COR-L47 (cell line): ENCODE measurements at regions not wholly inside any gene's neighbourhood (a gene's known extent, or its start where the extent isn't known, plus 50 kb on each side); places are given as distances from the start of the nearest gene placed in this dataset.
"Not testable (repeated sequence)": the region's sequence is repeated elsewhere in the genome, so short reads cannot be mapped to it uniquely, and the experiment has no call there.

ENCODE experiments used
- DNase-seq: peaks from one replicate; lab custom pipeline; 2025; lab: John Stamatoyannopoulos, UW

- no peak for DNase-seq
Measured at GRCh38 chr18:76643199-76643598, 148.2 kb upstream of the ZNF516 start.

- no peak for DNase-seq
Measured at GRCh38 chr18:76640438-76640837, 145.4 kb upstream of the ZNF516 start.

DNA sequence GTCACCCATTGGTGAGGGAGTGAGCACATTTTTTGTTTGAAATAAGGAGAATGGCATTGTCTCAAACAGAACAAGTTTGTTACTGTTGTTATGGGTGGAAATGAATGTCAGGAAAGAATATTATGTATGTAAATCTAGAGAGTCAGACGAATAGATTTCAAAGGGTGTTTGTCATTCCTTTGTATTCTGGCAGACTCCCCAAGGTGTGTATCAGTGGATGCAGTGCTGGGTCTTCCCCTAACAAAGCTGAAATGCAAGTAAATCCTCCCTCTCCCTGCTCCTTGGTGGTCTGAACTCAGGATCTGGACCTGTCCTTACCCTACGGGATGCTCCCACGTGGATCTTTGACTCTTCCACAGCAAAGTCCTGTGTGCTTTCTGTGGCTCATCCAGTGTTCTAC, 139.5 kb upstream of the ZNF516 start:
- DNase-seq = no peak

DNA sequence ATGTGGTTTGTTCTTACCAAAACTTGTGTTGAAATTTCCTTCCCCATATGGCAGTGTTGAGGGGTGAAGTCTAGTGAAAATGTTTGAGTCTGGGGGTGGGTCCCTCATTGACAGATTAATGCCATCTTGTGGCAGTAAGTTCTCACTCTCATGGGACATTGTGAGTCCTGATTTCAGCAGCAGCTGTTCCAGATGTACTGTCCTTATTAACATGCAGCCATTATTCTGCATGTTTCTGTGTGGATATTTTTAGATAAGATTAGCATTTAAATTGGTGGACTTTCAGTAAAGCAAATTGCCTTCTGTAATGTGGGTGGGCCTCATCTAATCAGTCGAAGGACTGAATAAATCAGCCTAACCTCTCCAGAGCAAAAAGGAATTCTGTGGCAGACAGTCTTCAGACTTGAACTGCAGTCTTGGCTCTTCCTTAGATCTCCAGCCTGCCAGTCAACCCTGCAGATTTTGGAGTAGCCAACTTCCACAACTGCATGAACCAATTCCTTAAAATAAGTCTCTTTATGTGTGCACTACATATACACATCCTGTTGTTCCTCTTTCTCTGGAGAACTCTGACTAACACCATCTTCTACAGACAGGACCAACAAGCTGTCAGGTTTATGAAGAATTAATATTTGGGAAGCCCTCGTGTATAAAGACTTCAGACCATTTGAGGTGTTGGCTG, 138.7 kb upstream of the ZNF516 start:
- DNase-seq = no peak

DNA sequence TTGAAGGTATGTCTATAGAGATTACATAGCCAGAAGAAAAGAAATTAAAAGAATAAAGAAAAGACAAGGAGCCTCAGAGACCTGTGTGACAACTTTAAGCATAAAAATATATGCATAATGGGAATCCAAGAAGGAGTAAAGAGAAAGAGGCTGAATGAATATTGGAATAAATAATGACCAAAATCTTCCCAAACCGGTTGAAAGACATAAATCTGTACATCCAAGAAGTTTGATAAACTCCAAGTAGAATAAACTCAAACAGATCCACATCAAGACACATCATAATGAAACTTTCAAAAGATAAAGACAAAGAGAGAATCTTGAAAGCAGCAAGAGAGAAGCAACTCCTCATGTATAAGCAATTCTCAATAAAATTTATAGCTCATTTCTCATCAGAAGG, 132.4 kb upstream of the ZNF516 start:
- DNase-seq = no peak

DNA sequence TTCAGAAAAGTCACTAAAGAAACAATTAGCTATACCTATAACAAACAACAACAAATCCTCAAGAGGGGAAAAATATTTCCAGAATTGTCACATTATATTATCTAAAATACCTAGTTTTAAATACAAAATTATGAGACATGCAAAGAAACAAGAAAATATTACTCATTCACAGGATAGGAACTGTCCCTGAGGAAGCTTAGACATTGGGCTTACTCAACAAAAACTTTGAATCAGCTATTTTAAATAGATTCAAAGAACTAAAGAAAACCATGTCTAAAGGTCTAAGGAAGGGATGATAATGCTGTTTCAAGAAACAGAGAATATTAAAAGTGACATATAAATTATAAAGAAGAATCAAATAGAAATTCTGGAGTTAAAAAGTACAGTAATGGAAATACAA, 131.9 kb upstream of the ZNF516 start:
- no peak for DNase-seq

DNA sequence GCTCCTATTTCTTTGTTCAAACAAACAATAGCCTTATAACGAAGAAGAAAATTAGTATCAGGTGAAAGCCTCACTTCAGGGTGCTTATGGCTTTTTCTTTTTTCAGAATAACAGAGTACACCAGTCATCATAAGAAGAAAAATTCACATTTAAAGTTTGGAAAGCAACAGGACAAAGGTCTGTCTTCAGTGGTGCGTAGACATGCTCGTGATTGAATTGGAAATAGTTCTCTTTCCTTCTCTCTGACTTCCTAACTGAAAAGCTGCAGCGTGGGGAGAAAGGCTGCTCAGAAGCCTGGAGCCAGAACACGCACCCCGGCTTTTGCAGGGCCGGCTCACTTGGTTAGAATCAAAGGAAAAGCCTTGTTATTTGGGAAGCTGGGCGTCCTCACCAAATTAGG, 127.6 kb upstream of the ZNF516 start:
- no peak for DNase-seq

DNA sequence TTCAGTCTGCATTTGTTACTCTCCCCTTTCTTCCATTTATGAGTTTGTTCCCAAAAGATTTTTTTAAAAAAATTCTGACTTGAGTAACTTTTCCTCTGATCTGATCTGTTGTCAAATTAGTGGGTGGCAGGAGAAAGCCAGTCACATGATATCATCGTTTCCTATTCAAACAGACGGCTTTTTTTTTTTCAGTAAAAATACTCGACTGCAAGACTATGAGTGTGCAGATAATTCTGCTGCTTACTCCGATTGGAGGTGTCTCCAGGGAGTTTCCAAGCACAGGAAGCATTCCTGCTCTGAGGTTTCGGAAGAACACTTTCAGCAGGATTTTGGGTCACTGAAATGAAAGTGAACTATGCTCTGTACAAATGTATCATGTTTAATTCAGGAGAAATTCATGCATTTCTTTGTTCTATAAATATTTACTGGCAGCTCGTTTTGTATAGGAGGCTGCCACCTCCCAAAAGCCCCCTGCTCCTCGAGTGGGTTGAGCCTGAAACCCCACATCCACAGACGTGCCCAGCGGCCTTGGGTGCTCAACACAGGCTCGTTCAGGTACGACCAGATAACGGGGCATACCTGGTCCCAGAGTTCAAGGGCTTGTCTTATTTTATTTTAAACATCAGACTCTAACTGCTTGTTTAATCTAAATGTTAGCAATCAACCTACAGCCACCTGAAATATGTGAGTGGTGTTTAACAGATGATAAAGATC, 126.9 kb upstream of the ZNF516 start:
- DNase-seq = peak; percentile 72

GRCh38 chr18:76621226-76621625, 126.2 kb upstream of the ZNF516 start:
- DNase-seq = peak; percentile 55

DNA sequence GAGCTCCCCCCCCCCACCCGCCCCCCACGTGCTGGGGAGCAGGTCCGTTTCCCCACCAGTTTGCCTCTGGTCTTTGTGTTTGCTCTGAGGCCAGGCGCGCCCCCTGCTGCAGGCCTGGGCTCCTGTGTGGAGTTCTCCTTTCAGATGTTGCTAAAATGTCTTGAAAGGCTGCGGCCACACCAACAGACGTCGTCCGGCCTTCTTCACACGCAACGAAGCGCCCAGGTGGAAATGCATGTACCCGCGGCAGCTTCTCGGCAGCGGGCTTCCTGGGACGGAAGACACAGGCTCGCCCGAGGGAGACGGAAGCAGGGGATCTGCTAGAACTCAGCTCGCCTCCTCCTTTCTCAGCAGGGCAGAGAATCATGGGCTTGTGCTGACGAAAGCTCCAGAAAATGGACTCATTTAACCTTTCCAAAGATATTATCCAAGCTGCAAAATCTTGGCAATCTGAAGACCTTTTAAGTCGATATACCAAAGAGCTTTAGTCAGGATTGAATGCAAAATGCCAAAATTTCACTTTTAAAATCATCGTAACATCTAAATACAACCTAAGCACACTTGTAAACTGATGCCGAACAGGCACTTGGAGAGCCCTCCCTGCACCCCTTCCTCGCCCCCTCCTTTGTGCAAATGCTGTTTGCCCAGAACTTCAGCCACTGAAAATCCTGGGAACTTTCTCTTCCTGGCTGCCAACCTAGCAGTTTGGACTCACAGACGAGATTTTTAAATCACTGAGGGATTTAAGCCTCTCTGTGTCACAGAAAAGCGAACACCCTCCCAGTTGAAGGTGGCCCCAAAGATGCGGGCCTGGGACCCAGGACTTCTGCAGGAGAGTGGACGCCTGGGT, 125.5 kb upstream of the ZNF516 start:
- DNase-seq = peak; percentile 72

GRCh38 chr18:76619621-76620315, 124.7 kb upstream of the ZNF516 start:
- DNase-seq = peak; percentile 47

- DNase-seq = no peak
Measured at GRCh38 chr18:76619261-76619620, 124.2 kb upstream of the ZNF516 start.

DNA sequence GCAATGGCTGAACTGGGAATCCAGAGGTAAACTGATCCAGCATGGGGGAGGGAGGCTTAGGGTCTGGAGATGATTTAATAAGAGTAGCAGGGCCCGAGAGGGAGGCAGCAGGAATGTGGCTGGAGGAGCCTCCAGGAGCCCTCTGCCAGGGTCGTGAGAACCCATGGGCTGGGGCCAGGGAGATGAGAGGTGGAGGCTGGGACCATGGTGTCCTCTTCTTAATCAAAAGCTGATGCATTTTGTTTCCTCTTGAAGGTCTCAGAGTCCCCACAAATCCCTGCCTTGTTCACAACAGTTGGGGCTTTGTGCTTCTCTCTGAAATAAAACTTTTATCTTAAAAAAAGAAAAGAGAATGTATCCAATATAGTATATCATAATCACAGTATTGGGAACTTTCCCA, 123.7 kb upstream of the ZNF516 start:
- no peak for DNase-seq

- no peak for DNase-seq
Measured at GRCh38 chr18:76616373-76616772, 121.3 kb upstream of the ZNF516 start.

DNA sequence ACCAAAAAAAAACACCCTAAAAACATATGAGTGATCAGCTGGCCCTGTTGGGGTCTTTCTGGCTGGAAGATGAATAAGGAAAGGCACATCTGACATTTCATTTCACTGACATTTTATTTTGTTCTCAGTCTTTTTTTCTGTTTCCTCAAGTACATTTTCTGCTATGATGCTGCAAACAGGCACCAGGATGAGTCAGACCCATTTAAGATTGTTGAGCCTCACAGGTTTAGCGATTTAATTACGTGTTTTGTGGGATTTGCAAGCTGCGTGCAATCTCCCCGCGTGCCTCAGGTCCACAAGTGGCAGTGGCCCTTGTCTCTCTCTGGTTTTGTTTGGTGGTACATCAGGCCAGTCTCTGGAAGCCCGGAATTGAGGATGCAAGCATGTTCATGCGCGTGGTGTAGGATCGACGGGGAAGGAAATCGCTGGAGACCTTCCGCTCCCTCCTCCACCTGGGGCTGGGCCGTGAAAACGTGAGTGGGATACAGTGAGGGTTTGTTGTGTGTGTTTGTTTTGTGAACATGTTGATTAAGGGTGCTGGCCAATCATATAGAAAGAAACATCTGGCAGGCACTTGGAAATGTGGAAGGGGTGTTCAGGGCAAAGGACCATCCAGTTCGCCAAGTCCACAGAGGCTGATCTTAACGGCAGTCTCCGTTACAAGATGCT, 120.2 kb upstream of the ZNF516 start:
- DNase-seq = no peak

DNA sequence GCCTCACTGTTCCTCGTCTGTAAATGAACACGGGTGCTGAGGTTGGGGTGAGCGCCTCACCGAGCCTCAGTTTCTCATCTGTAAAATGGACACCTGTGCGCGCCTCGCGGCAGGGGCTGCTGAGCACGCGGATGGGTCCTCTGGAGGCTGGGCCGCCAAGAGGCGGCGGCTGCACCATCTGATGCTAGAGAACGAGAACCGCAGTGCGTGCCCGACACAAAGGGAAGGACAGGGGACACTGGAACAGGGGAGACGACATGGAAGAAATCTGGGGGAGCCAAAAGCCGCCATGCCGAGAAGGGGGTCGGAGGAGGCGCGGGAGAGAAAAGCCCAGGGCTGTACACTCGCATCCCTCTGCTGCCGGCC, 118.7 kb upstream of the ZNF516 start:
- no peak for DNase-seq

GRCh38 chr18:76613053-76613754, 118.2 kb upstream of the ZNF516 start:
- DNase-seq = no peak

GRCh38 chr18:76611750-76612045, 116.7 kb upstream of the ZNF516 start:
- DNase-seq = not testable (repeated sequence)

DNA sequence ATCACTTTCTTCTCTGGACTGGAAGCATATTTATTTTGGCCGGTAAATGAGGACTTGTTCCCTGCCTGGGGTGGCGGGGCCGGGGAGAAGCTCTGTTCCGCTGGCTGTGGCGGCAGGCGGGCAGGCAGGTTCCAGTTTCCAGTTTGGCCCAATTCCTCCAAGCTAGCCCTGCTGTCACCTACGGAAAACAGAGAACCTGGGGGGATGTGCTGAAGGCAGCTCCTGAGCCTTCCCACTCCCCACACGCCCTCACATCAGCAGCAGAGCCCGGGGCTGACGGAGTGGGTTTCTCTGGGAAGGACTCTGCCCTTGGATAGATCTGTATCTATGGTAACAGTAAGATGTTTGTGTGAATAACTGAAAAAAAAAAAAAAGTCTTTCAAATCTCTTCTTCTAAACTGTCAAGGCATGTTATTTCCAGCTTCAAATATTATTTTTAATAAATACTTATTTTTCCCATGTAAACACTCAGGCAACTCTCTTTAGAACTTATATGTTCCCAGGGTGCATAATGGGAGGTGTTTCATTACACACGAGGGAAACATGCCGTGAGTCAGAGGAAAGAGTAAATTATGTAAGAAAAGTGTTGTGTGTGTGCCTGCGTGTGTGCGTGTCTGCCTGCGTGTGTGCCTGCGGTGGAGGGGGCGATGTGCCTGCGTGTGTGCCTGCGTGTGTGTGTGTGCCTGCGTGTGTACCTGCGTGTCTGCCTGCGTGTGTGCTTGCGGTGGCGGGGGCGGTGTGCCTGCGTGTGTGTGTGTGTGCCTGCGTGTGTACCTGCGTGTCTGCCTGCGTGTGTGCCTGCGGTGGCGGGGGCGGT, 116.1 kb upstream of the ZNF516 start:
- DNase-seq = no peak

DNA sequence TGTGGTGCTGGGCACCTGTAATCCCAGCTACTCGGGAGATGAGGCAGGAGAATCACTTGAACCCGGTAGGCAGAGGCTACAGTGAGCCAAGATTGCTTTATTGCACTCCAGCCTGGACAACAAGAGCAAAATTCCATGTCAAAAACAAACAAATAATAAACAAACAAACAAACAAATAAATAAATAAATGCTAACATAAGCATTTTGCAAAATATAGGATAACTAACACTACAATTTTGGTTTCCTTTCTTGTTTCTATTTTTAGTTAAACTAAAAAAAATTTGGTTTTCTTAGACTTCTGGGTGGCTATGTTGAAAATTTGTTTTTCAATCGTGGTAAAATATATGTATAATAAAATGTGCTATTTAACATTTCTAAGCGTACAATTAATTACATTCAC, 115.0 kb upstream of the ZNF516 start:
- no peak for DNase-seq
